Activated naive CD4-positive, alpha-beta T cell treated with anti-CD3 and anti-CD28 coated beads for 36 hours (primary cell): ENCODE measurements at regions not wholly inside any gene's neighbourhood (a gene's known extent, or its start where the extent isn't known, plus 50 kb on each side); places are given as distances from the start of the nearest gene placed in this dataset.

Experiments
- CTCF ChIA-PET: fragments of 350-600 bp; sonication (Branson Sonifier 250); formaldehyde crosslinking; loops from one replicate; lab custom pipeline; 2021; ENCODE audit warnings: antibody characterized with exemption; lab: Charles Lee
- DNase-seq: peaks from one replicate; pipeline ENCODE4 v3.0.0-alpha.2; 2020
- H3K27ac Mint-ChIP-seq: one replicate; pipeline ENCODE4 v1.8.0; 2021; ENCODE audit warnings: mild to moderate bottlenecking, mixed read lengths
- H3K27me3 Mint-ChIP-seq: one replicate; pipeline ENCODE4 v1.8.0; 2021; ENCODE audit warnings: low read depth, mixed read lengths
- H3K36me3 Mint-ChIP-seq: one replicate; pipeline ENCODE4 v1.8.0; 2021; ENCODE audit warnings: low read depth, mixed read lengths
- H3K4me1 Mint-ChIP-seq: one replicate; pipeline ENCODE4 v1.8.0; 2021; ENCODE audit warnings: low read depth, mixed read lengths
- H3K4me3 Mint-ChIP-seq: one replicate; pipeline ENCODE4 v1.8.0; 2021; ENCODE audit warnings: mild to moderate bottlenecking, moderate library complexity, mixed read lengths
- H3K9me3 Mint-ChIP-seq: one replicate; pipeline ENCODE4 v1.8.0; 2021; ENCODE audit warnings: mixed read lengths
- intact Hi-C: fragments of 100-400 bp; cut with micrococcal nuclease; formaldehyde crosslinking; loops from one replicate; pipeline ENCODE4 v1.15.1; 2023

DNA sequence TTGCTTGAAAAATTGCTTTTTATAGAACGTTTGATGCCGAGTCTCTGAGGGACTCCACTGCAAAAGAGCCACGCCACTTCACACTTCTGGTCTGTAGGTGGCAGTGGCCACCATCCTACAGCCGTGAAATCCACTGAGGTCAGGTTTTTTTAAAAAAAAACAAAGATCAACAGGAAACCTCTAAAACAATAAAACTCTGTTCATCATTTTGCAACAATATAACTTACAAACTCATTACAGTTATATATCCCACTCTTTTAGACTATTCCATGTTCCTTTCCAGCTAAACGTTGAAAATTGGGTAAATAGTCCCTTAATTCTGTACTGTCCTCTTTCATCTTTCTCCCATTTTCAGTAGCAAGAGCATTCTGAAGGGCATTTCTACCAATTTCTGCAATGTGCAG lies 64.6 kb upstream of the FMN2 start:
- no peaks in the 10 kb centered on the region for H3K4me1 Mint-ChIP-seq
- no peaks in the 10 kb centered on the region for H3K36me3 Mint-ChIP-seq
- CTCF ChIA-PET, result interaction anchor here (0.6 to 1.5 kb wide), 3 partner anchors 122 to 299 kb away, joined by 3 to 7 read pairs (median 5); no protein-coding TSS in a partner anchor
- peaks cover 3% of the 10 kb centered on the region for H3K9me3 Mint-ChIP-seq
- H3K27ac Mint-ChIP-seq, result no peak overlapping the region
- H3K27me3 Mint-ChIP-seq, result peaks cover 5% of the 10 kb centered on the region
- DNase-seq, result peak; percentile 28
- no peak overlapping the region for H3K4me3 Mint-ChIP-seq
- intact Hi-C loops, result loop anchor here (1.0 to 10.0 kb wide), 3 partner anchors 122 to 578 kb away; no protein-coding TSS in a partner anchor

DNA sequence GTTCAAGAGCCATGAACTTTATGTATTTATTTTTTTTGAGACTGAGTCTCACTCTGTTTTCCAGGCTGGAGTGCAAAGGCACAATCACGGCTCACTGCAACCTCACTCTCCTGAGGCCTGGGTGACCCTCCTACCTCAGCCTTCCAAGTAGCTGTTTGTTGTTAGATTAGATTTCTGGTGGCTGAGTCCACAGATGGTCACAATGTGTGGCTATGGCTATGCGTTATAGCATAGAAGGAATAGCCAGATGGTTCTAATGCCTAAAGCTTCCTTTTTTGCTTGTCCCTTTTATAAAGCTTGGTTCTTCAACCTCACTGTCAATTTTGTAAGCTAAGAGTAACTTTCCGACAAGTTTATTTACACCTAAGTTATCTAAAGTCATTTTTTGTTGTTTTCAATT lies 62.3 kb upstream of the FMN2 start:
- Mint-ChIP-seq H3K36me3 (no peaks in the 10 kb centered on the region), H3K4me1 (no peaks in the 10 kb centered on the region)

DNA sequence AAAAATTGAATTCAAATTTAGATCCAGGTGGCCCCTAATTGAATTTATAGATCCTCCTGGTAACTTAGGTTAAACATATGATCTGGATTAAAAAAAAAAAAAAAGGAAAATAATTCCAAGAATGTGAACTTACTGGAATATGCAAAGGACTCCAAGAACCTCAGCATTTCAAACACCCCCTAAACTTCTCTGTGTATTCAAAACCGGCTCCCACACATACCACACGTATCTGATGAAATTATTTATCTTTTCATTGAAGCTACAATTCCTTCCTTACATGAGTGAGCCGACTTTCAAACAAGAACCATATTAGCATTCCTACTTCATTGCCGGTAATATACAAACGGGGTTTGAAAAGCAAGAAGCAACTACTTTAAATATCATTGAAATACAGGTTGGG lies 61.4 kb upstream of the FMN2 start:
- no peaks in the 10 kb centered on the region for H3K4me1 Mint-ChIP-seq
- peaks cover 5% of the 10 kb centered on the region for H3K27me3 Mint-ChIP-seq
- H3K9me3 Mint-ChIP-seq, result no peaks in the 10 kb centered on the region
- no peak overlapping the region for H3K27ac Mint-ChIP-seq
- H3K36me3 Mint-ChIP-seq, result no peaks in the 10 kb centered on the region
- DNase-seq, result no peak
- CTCF ChIA-PET, result interaction anchor here (0.6 to 1.4 kb wide), 4 partner anchors 25 to 120 kb away, joined by 3 to 7 read pairs (median 4); no protein-coding TSS in a partner anchor
- no peak overlapping the region for H3K4me3 Mint-ChIP-seq
- intact Hi-C loops, result no loop called here

More for the DNA sequence above, 62.3 kb upstream of the FMN2 start:
- H3K4me3 Mint-ChIP-seq, result no peak overlapping the region
- CTCF ChIA-PET, result interaction anchor here (1.3 to 1.4 kb wide), 2 partner anchors 26 to 120 kb away, joined by 5 to 8 read pairs; no protein-coding TSS in a partner anchor
- intact Hi-C loops, result loop anchor here (10.0 kb wide), 1 partner anchor 575 kb away; no protein-coding TSS in a partner anchor
- no peak for DNase-seq
- no peak overlapping the region for H3K27ac Mint-ChIP-seq
- peaks cover 5% of the 10 kb centered on the region for H3K27me3 Mint-ChIP-seq
- no peaks in the 10 kb centered on the region for H3K9me3 Mint-ChIP-seq

DNA sequence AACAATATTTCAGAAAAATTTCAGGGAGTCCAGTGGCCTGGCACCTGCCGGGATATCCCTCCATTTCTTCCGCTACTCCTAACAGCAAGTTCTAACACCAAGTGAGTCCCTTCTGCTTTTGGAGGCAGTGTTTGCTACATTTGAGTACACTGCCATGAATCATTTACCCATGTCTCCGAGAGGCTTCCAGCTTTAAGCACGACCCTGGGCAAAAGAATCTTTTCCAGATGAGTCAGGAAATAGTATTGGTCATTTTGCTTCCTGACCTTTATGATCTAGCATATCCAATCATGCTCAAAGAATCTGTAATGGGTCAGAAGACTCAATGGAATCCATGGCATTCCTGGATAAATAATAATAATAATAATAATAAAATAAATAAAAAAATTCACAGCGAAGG lies 60.7 kb upstream of the FMN2 start:
- Mint-ChIP-seq H3K9me3 (no peaks in the 10 kb centered on the region), H3K27me3 (peaks cover 2% of the 10 kb centered on the region), H3K27ac (no peak overlapping the region), H3K36me3 (no peaks in the 10 kb centered on the region), H3K4me3 (no peak overlapping the region), H3K4me1 (no peaks in the 10 kb centered on the region)
- CTCF ChIA-PET, result interaction anchor here (1.2 kb wide), 1 partner anchor 119 kb away, joined by 3 read pairs; no protein-coding TSS in a partner anchor
- DNase-seq, result no peak
- intact Hi-C loops, result no loop called here

DNA sequence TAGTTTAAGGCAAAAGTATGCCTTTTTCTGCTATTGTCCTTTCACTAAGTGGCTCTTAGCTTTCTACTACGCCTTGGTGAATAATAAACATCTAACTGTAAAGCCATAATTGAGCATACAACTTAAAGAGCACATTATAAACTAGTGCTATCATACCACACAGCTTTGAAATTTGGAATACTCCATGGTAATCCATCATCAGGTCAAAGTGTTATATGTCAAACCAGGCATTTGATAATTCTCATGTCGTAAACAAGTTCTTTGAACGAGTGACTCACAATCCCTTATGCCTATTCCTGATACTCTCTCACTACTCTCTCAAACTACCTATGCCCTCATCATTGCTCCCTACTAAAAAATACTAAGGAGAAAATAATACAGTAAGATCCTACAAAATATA lies 60.3 kb upstream of the FMN2 start:
- Mint-ChIP-seq H3K27ac (no peak overlapping the region), H3K36me3 (no peaks in the 10 kb centered on the region), H3K4me1 (no peaks in the 10 kb centered on the region), H3K9me3 (no peaks in the 10 kb centered on the region), H3K4me3 (no peak overlapping the region), H3K27me3 (peaks cover 2% of the 10 kb centered on the region)
- intact Hi-C loops, result no loop called here
- no peak for DNase-seq
- CTCF ChIA-PET, result interaction anchor here (1.2 kb wide), 1 partner anchor 118 kb away, joined by 3 read pairs; no protein-coding TSS in a partner anchor

DNA sequence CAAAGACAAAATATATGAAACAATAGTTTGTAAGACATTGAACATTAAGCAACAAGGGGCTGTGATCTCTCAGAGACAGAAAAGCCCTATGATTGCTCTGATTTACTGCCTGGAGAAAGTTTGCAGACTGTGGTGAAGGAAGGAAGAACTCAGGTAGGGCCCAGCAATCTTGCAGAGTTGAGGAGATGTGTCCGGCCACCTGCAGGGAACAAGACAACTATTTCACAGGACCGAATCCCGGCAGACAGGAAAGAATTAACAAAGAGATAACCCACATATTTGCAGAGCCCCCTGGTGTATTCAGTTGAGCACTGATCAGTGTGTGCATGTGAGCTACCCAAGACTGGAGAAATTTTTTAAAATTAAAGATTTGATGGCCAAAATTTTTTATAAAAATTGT lies 58.3 kb upstream of the FMN2 start:
- no peaks in the 10 kb centered on the region for H3K4me1 Mint-ChIP-seq
- DNase-seq, result no peak
- CTCF ChIA-PET, result no interaction called here
- intact Hi-C loops, result no loop called here
- no peaks in the 10 kb centered on the region for H3K36me3 Mint-ChIP-seq
- H3K4me3 Mint-ChIP-seq, result no peak overlapping the region
- H3K27ac Mint-ChIP-seq, result no peak overlapping the region
- H3K9me3 Mint-ChIP-seq, result no peaks in the 10 kb centered on the region
- no peaks in the 10 kb centered on the region for H3K27me3 Mint-ChIP-seq

DNA sequence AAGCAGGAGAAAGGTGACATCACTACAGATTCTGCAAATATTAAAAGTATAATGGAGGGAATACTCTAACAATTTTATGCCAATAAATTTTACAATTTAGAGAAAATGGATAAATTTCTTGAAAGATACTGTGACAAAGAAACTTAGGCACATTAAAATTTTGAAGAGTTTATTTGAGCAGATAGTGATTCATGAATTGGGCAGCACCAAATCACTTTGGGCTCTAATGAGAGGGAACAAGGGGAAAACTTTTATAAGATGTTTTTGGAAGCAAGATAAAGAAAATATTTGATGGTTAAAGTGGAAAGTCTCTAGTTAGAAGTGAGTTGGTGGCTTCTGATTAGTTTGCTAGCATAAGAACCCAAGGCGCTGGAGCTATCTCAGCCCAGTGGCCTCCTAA lies 55.2 kb upstream of the FMN2 start:
- no peaks in the 10 kb centered on the region for H3K36me3 Mint-ChIP-seq
- H3K9me3 Mint-ChIP-seq, result no peaks in the 10 kb centered on the region
- no peak overlapping the region for H3K27ac Mint-ChIP-seq
- H3K4me3 Mint-ChIP-seq, result no peak overlapping the region
- no peaks in the 10 kb centered on the region for H3K4me1 Mint-ChIP-seq
- intact Hi-C loops, result no loop called here
- DNase-seq, result no peak
- peaks cover 1% of the 10 kb centered on the region for H3K27me3 Mint-ChIP-seq
- CTCF ChIA-PET, result no interaction called here
